ENCODE measurements at regions not wholly inside any gene's neighbourhood (a gene's known extent, or its start where the extent isn't known, plus 50 kb on each side); places are given as distances from the start of the nearest gene placed in this dataset.
"Not testable (repeated sequence)": the region's sequence is repeated elsewhere in the genome, so short reads cannot be mapped to it uniquely, and the experiment has no call there.

DNA sequence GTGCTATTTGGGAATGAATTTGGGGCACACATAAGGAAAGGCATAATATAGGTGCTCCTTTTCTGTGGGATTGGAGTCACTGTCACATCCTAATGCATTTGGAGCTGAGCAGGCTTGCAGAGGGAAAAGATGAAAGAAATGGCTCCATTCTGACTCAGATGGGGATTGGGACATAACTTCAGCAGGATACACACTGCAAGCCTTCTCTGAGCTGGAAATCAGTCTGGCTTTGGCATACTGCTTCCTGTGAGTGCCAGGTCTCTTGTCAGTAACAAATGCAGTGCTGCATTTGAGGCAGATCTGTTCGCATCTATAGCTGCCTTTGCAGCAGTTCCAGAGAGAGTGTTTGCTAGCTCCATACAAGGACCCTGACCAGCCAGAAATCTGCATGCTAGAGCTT, 98.7 kb downstream of the SRGAP2 start:
- TF ChIP-seq, protein P1, sequence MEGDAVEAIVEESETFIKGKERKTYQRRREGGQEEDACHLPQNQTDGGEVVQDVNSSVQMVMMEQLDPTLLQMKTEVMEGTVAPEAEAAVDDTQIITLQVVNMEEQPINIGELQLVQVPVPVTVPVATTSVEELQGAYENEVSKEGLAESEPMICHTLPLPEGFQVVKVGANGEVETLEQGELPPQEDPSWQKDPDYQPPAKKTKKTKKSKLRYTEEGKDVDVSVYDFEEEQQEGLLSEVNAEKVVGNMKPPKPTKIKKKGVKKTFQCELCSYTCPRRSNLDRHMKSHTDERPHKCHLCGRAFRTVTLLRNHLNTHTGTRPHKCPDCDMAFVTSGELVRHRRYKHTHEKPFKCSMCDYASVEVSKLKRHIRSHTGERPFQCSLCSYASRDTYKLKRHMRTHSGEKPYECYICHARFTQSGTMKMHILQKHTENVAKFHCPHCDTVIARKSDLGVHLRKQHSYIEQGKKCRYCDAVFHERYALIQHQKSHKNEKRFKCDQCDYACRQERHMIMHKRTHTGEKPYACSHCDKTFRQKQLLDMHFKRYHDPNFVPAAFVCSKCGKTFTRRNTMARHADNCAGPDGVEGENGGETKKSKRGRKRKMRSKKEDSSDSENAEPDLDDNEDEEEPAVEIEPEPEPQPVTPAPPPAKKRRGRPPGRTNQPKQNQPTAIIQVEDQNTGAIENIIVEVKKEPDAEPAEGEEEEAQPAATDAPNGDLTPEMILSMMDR (IDR thresholded peaks at IDR 0.05; ENCODE audit: borderline replicate concordance, extremely low read depth, low read length, poor library complexity, severe bottlenecking) = not testable (repeated sequence)
- not testable (repeated sequence) for TF ChIP-seq EZH2 (IDR thresholded peaks at IDR 0.05; ENCODE audit: borderline replicate concordance, low read depth, low read length, severe bottlenecking)
